HCT116 (cell line): ENCODE measurements at regions not wholly inside any gene's neighbourhood (a gene's known extent, or its start where the extent isn't known, plus 50 kb on each side); places are given as distances from the start of the nearest gene placed in this dataset.

Experiments used
- ATAC-seq: fragments of 200-7000 bp; cut with Tn5 transposase; 2 replicates; pipeline ENCODE4 v1.9.1; 2020; ENCODE audit warnings: mild to moderate bottlenecking, moderate library complexity
- BruUV-seq: library from RNA; stranded (reverse); fragments of 400-500 nt; replicated peaks from 2 replicates; lab custom pipeline; 2021; lab: Mats Ljungman, UMichigan
- CTCF ChIA-PET: fragments of 300-600 bp; sonication (Branson Sonifier 250); formaldehyde crosslinking; loops from one replicate; lab custom pipeline; 2021; ENCODE audit warnings: antibody characterized with exemption; lab: Charles Lee
- POLR2A ChIA-PET: fragments of 300-600, 350-600 bp; sonication (Branson Sonifier 250); formaldehyde crosslinking; loops from one replicate; lab custom pipeline; 2021; ENCODE audit warnings: antibody characterized with exemption; lab: Charles Lee
- RAD21 ChIA-PET, 2 experiments: fragments of 300-600 bp; sonication (Branson Sonifier 250); formaldehyde crosslinking; loops; one replicate each; lab custom pipeline; 2023; ENCODE audit warnings: low total read pairs in 2 of 2; ENCODE audit not compliant: uncharacterized antibody in 2 of 2, unreplicated experiment in 2 of 2, low non-redundant PET in 1 of 2; lab: Charles Lee
- DNase-seq: peaks from one replicate; pipeline ENCODE4 v3.0.0-alpha.2; 2010; ENCODE audit warnings: low read depth, low spot score
- H2AFZ ChIP-seq: fragments of 200-600 bp; shearing (Covaris generic), sonication (generic); 2 replicates; pipeline ENCODE4 v1.6.1; 2017; ENCODE audit warnings: low read depth, mixed run types, mixed read lengths, antibody characterized with exemption, low read length; ENCODE audit not compliant: poor library complexity, severe bottlenecking
- H3K27ac ChIP-seq: 2 replicates; pipeline ENCODE4 v1.5.1; 2012; ENCODE audit warnings: low read depth, low read length
- H3K27me3 ChIP-seq: fragments of 200-600 bp; sonication (generic); 2 replicates; pipeline ENCODE4 v1.6.1; 2016; ENCODE audit warnings: mixed run types, low read length, mixed read lengths; ENCODE audit not compliant: insufficient read depth
- H3K36me3 ChIP-seq, 2 experiments: fragments of 200-500 bp in 1 of 2; fragments of 200-600 bp in 1 of 2; sonication (Bioruptor generic) in 1 of 2; sonication (generic) in 1 of 2; 2 replicates each; pipeline versions ENCODE4 v1.5.1 to v1.6.1; 2014 to 2016; ENCODE audit warnings: low read length in 2 of 2, inconsistent platforms in 1 of 2, mixed read lengths in 1 of 2, mixed run types in 1 of 2; ENCODE audit not compliant: insufficient read depth in 2 of 2, control insufficient read depth in 1 of 2
- H3K4me1 ChIP-seq, 2 experiments: fragments of 200-600 bp in 1 of 2; sonication (generic) in 1 of 2; 2 replicates each; pipeline versions ENCODE4 v1.5.1 to v1.6.1; 2012 to 2017; ENCODE audit warnings: low read length in 2 of 2, inconsistent platforms in 1 of 2, mild to moderate bottlenecking in 1 of 2, mixed read lengths in 1 of 2, mixed run types in 1 of 2, moderate library complexity in 1 of 2; ENCODE audit not compliant: insufficient read depth in 2 of 2, control insufficient read depth in 1 of 2
- H3K4me2 ChIP-seq: fragments of 200-600 bp; sonication (generic); 2 replicates; pipeline ENCODE4 v1.6.1; 2017; ENCODE audit warnings: mixed run types, low read length, mixed read lengths
- H3K4me3 ChIP-seq, 2 experiments: fragments of 200-600 bp in 1 of 2; sonication (generic) in 1 of 2; replicated peaks in 1 of 2; 2 replicates each; pipeline ENCODE4 v1.5.1; 2011 to 2016; ENCODE audit warnings: low read length in 2 of 2, control low read depth in 1 of 2, low read depth in 1 of 2, mild to moderate bottlenecking in 1 of 2, mixed read lengths in 1 of 2, mixed run types in 1 of 2
- H3K79me2 ChIP-seq: fragments of 200-600 bp; sonication (generic); 2 replicates; pipeline ENCODE4 v1.6.1; 2017; ENCODE audit warnings: mild to moderate bottlenecking, mixed run types, low read length, moderate library complexity, mixed read lengths; ENCODE audit not compliant: insufficient read depth
- H3K9ac ChIP-seq: fragments of 200-600 bp; sonication (generic); 2 replicates; pipeline ENCODE4 v1.6.1; 2016; ENCODE audit warnings: low read length, mixed read lengths
- H3K9me2 ChIP-seq: fragments of 200-600 bp; sonication (generic), shearing (Covaris generic); 2 replicates; pipeline ENCODE4 v1.6.1; 2017; ENCODE audit warnings: mixed run types, mild to moderate bottlenecking, moderate library complexity; ENCODE audit not compliant: insufficient read depth
- H3K9me3 ChIP-seq, 2 experiments: fragments of 200-500 bp in 1 of 2; fragments of 200-600 bp in 1 of 2; sonication (Bioruptor generic) in 1 of 2; sonication (generic) in 1 of 2; 2 replicates each; pipeline ENCODE4 v1.6.1; 2014 to 2017; ENCODE audit warnings: low read length in 2 of 2, mixed read lengths in 2 of 2, inconsistent platforms in 1 of 2, low read depth in 1 of 2, mild to moderate bottlenecking in 1 of 2, mixed run types in 1 of 2, moderate library complexity in 1 of 2; ENCODE audit not compliant: control insufficient read depth in 1 of 2, insufficient read depth in 1 of 2
- H4K20me1 ChIP-seq: fragments of 200-600 bp; sonication (generic), shearing (Covaris generic); 2 replicates; pipeline ENCODE4 v1.6.1; 2017; ENCODE audit warnings: mixed run types, mild to moderate bottlenecking, moderate library complexity; ENCODE audit not compliant: insufficient read depth
- CTCF ChIP-seq, 3 experiments: fragments of 200-600 bp in 1 of 3; sonication (generic) in 1 of 3; IDR thresholded peaks in 2 of 3; conservative IDR thresholded peaks in 1 of 3; 2 replicates each; pipeline ENCODE4 v1.5.1; 2012 to 2017; ENCODE audit warnings: low read depth in 2 of 3, low read length in 2 of 3, antibody characterized with exemption in 1 of 3, borderline replicate concordance in 1 of 3, control low read depth in 1 of 3, mild to moderate bottlenecking in 1 of 3, mixed read lengths in 1 of 3, mixed run types in 1 of 3, moderate library complexity in 1 of 3; ENCODE audit not compliant: insufficient read depth in 1 of 3
- FOSL1 ChIP-seq: IDR thresholded peaks from 2 replicates; pipeline ENCODE4 v1.6.1; 2012; ENCODE audit warnings: low read depth
- MAX ChIP-seq: IDR thresholded peaks from 2 replicates; pipeline ENCODE4 v1.6.1; 2012
- SP1 ChIP-seq: IDR thresholded peaks from 2 replicates; pipeline ENCODE4 v1.6.1; 2012; ENCODE audit warnings: low read depth
- YY1 ChIP-seq: IDR thresholded peaks from 2 replicates; pipeline ENCODE4 v1.6.1; 2011; ENCODE audit warnings: low read length, low read depth, moderate library complexity, mild to moderate bottlenecking; ENCODE audit not compliant: insufficient replicate concordance; ENCODE audit errors: extremely low read depth
- intact Hi-C: fragments of 100-400 bp; cut with micrococcal nuclease; formaldehyde crosslinking; loops from 2 replicates; pipeline ENCODE4 v1.10.0; 2022

GRCh38 chr1:148352470-148353053 lies 130.5 kb downstream of the PPIAL4G start (continued):
- no peak for TF ChIP-seq FOSL1
- no peak for TF ChIP-seq CTCF (IDR thresholded peaks at IDR 0.05 in 2 of 3, conservative IDR thresholded peaks at IDR 0.05 in 1 of 3; ENCODE audit: borderline replicate concordance in 1 of 3, insufficient read depth in 1 of 3, low read depth in 2 of 3, low read length in 2 of 3)
- TF ChIP-seq YY1: no peak
- TF ChIP-seq, all 23 proteins: peak for 0

GRCh38 chr1:148347781-148348180 lies 135.3 kb downstream of the PPIAL4G start:
- Histone ChIP-seq H3K9me3 (no peaks in the 10 kb centered on the region), H3K79me2 (no peaks in the 10 kb centered on the region), H3K36me3 (no peaks in the 10 kb centered on the region), H4K20me1 (no peaks in the 10 kb centered on the region), H3K27me3 (no peaks in the 10 kb centered on the region), H3K9ac (no peak overlapping the region), H3K4me1 (peaks cover 0 to 8% of the 10 kb centered on the region in 2 experiments; a peak in 2 of 4 replicates), H3K4me3 (no peak overlapping the region), H3K9me2 (no peaks in the 10 kb centered on the region), H3K27ac (no peak overlapping the region), H2AFZ (no peak overlapping the region), H3K4me2 (no peak overlapping the region)
- TF ChIP-seq SP1 (no peak), MAX (no peak)
- no TSS peak for BruUV-seq
- ChIA-PET POLR2A (interaction anchor here (1.0 to 2.3 kb wide), 2 partner anchors 13 to 84 kb away, joined by 3 to 12 read pairs; no protein-coding TSS in a partner anchor), CTCF (no interaction called here), RAD21 (no interaction called here)
- intact Hi-C loops: no loop called here
- DNase-seq: no peak
- ATAC-seq: no peak
